GM18873 (cell line): ENCODE measurements at regions not wholly inside any gene's neighbourhood (a gene's known extent, or its start where the extent isn't known, plus 50 kb on each side); places are given as distances from the start of the nearest gene placed in this dataset.

ENCODE experiments used
- ATAC-seq: cut with Tn5 transposase; IDR thresholded peaks from one replicate; pipeline ENCODE4 v1.9.1; 2021; ENCODE audit warnings: mild to moderate bottlenecking, moderate library complexity, moderate number of reproducible peaks; ENCODE audit not compliant: unreplicated experiment, low FRiP score

DNA sequence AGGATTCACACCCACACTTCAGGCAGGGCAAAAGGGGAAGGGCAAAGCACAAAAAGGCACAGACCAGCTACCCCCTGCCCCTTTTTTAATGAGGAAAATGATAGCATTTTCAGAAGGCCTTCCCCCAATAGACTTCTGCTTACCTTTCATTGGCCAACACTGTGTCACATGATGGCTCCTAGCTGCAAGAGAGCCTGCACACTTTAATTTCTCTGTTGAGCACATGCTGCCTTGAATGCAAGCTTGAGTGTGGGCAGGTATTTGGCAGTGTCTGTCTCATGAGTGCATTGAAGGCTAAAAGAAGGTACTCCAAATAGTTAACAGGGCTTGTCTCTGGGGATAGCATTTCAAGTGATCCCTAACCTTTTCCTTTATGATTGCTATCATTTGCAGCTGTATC is 175.4 kb upstream of the NFE2L3 start:
- no peak for ATAC-seq

DNA sequence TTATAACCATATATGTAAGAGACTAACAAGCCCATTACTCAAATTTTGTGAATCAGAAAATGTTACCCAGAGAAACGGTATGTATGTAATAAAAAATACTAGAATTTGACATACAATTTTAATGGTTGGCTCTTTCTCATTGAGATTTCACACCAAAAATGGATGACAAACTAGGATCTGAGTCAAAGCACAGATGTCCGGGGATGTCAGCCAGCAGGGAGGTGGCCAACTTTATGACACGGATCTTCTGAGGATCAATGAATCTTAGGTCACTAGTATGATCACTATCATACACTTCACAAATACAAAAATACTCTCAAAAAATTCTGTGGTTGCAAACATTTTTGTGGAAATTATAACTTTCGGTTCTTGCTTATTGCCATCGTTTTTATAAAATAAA is 173.5 kb upstream of the NFE2L3 start:
- no peak for ATAC-seq

DNA sequence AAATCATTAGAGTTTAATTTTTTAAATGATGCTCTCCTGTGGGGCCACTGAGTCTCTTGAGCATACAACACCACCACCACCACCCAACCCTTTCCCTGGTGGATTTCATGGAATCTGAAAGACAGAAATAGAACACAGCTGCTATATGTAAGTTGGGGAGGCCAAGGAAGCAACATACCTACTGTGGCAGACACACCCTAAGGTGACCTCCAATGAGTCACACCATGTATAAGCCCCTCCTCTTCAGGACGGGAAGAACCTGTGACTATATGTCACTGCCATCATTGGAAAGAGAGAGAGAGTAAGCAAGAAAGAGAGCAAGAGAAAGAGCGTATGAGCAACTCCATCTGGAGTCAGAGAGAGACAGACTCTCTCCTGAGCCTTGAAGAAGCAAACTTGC is 172.4 kb upstream of the NFE2L3 start:
- ATAC-seq: no peak

DNA sequence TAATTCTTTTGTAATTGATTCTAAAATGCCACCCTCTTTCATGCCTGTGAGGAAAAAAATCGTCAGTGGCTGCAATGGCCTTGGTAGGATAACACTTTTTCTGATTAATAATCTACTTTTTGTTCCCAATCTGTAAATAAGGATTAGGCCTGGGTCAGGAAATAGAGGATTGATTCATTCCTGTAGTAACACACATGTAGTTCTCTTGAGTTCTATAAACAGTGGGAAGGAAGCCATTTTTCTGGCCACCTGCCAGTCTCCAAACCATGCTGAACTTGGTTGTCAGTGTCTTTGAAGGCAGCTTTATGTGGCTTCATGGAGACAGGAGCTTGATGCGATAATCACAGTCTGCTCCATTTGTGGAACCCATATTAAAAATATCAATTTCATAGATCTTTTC is 169.3 kb upstream of the NFE2L3 start:
- no peak for ATAC-seq

DNA sequence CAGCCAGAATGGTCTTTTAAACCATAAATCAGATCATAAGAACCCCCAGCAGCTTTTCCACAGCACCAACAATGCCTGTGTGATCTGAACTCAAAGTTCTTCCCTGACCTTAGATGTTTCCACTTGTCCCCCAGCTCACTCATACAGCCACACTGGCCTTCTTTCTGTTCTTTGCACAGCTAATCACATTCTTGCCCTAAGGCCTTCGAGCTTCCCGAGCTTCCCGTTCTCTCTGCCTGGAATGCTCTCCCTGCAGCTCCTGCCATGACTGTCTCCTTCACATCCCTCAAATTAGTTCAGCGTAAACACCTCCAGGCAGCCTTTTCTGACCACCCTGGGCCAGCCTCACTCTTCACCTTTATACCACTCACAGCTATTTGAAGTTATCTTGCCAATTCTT is 166.8 kb upstream of the NFE2L3 start:
- ATAC-seq: no peak

DNA sequence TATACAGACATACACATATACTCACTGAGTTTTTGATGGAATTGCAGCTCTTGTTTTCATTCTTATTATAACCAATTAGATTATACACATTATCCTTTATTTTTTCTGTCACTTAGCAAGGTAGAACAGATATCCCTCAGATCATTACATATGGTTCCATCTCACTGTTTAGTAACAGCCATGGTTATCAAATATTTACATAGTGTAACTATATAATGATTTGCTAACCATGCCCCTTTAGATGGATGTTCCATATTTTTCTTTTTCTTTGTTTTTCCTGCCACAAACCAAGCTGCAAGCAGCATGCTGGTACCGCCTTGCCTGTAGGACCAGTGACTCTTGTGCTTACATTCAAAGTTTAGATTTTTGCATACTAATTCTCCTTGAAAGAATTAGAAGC is 163.4 kb upstream of the NFE2L3 start:
- ATAC-seq: no peak

DNA sequence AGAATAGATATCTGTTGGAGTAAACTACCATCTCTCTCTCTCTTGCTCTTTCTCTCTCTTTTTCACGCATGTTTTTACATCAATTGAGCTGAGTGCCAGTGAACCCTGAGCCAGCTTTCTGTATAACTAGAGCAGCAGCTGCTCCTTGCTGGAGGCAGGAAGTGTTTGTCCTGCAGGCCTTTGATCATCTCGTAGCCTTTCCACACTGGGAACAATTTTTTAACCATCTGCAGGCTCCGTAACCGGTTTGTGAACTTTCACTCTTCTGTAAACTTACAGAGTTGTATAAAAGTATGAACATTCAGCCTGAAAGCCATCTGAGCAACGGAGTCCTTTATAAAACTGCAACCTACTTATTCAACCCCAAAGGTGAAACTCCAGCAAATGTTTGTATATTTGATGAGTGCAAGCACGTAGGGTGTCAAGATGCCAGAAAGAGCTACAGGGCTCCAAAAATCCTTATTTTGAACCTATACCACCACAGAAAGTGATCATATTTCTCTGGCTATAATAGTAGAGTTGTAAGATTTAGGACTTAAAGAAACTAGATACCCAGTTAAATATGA is 162.8 kb upstream of the NFE2L3 start:
- ATAC-seq: no peak

DNA sequence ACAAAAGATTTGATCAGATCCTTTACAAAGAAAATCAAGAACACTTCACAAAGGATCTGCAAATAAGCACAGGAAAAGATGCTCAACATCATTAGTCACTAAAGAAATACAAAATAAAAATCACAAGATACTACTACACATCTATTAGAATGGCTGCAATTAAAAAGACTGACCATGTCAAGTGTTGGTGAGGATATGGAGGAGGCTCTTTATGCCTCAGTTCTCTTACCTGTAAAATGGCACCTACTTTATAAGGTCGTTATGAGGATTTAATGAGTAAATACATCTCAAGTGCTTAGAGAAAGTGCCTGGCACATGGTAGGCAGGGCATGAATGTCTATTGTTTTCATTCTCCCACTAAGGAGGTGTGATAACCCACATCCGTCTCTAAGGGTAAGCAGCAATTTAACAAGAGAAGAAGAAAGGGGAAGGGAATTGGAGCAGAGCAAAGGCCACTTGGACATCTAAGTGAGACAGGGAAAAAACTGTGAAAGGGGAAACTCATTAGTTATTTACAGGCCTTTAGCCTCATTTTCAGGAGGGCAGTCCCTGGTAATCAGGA is 157.5 kb upstream of the NFE2L3 start:
- no peak for ATAC-seq

DNA sequence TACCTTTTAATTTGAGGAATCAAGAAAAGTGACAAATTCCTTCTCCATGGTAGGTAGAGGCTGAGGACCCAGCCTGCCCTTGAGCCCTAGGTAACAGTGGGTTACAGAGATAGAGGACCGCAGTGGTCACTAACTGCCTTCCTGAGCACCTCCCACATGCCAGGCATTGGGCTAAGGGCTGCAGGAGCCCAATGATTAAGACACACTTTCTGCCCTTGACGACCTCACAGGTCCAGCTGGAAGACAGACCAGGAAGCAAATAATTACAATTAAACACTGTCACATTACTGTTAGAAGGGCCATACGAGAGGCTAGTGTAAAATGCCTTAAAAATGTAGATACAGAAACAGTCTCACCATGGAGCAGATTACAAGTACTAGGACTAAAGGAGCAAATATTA is 156.8 kb upstream of the NFE2L3 start:
- ATAC-seq: no peak

DNA sequence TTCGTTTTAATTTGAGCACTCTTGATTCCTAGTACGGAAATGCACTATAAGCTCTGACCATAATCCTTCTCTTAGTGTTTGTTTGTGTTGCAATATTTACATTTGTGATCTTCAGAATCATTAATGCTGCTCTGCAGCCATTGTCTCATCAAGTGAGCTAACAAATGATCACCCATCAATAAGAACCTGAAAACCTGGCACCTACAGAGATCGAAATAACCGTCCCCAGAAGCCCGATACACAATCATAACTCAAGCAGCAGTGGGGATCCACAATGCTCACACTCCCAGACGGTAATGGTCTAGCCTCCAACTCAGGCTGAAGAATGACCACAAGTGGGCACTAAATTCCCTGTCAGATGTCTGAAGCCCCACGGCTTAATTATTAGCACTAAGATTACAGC is 156.0 kb upstream of the NFE2L3 start:
- no peak for ATAC-seq

DNA sequence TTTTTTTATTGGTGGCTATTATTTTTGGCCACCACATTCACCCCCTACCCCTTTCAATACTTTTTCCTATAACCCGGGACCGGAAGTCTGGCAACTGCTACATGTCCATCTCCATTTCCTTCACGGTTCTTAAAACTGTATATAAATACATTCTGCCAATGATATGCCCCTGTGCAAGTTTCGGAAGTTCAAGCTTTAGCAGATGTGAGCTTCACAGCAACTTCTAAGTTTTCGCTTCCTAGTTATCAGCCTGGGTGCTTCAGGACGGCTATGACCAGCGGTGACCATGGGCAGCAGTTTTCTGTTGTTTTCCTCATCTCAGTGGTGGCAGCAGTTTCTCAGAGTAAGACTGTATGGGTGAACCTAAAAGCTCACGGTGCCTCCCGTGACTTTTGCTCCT is 153.5 kb upstream of the NFE2L3 start:
- ATAC-seq: no peak

DNA sequence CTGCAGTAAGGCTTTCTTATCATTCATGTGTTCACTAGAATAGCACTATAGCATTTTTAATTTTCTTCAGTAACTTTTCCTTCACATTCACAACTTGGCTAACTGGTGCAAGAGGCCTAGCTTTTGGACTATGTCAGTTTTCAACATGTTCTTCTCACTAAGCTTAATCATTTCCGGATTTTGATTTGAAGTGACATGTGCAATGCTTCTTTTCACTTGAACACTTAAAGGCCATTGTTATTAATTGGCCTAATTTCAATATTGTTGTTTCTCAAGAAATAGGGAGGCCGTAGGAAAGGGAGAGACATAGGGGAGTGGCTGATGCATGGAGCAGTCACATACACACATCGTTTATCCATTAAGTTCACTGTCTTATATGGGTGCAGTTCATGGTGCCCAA is 151.2 kb upstream of the NFE2L3 start:
- ATAC-seq: no peak

DNA sequence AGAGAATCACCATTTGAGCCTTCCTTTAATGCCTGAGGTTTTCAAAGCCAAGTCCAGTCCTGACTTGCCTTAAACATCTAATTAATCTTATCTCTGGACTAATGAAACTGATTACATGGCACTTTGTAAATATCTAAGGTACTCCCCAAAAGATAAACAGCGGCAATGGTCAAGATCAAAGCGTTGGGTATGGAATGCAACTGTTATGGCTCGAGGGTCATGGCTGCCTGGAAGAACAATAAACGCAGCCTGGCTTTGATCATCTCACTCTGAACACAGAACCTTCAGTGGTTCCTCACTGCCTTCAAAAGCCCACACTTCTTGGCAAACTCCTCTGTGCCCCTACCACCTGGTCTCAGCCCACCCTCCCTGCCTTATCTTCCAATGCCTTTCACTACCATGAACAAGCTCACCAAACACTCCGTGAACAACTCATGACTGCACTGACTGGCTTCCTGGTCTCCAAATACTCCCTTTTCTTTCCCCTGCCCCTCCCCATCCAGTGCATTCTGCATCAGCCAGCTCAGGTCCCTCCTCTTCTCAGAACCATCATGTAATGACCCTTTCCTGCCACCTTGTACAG is 150.2 kb upstream of the NFE2L3 start:
- no peak for ATAC-seq

DNA sequence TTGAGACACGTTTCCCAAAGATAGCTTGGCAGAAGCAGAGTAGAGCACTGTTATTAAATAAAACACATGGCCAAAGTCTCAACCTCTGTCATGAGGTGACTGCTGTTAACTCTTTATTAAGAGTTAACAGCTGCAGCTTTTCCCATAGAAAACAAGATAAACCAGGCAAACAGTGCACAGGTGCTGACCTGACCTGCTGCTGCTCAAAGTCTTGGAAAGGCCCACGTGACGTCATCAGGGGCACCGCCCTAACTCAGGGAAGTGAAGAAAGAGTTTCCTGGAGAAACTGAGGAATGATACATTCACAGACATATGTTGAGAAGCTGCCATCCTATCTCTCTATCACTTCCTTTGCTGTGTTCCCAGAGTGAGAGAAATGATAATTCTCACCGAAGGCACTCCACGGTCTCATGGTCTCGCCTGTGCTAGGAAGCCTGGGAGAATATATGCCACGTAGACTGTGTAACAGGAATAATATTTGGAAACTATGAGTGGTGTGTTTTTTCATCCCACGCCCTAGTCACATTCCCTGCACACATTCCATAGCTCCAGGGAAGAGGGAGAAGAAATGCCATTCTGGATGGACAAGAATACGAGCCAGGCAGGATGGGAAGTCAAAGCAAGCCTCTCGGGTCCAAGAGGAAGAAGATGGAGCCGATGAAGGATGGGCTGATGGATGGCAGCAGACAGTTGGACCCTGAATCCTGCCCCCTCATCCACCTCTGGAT is 146.2 kb upstream of the NFE2L3 start:
- no peak for ATAC-seq

DNA sequence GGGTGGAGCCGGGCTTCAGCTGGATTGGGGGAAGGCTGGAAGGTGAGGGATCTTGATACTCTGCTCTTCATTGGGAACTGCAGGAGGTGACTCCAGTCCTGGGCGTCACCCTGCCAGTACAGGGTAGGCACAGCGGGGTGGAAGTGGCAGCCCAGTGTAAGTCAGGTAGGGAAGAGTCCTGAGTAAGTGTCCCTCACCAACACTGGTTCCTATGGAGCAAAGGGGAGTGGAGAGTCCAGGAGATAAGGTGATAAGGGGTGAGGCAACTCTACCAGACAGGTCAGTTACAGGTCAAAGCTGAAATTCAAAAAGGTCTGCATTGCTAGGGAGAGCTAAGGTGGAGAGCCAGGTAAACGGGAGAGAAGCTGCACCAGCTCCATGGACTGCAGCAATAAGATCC is 145.6 kb upstream of the NFE2L3 start:
- ATAC-seq: no peak

DNA sequence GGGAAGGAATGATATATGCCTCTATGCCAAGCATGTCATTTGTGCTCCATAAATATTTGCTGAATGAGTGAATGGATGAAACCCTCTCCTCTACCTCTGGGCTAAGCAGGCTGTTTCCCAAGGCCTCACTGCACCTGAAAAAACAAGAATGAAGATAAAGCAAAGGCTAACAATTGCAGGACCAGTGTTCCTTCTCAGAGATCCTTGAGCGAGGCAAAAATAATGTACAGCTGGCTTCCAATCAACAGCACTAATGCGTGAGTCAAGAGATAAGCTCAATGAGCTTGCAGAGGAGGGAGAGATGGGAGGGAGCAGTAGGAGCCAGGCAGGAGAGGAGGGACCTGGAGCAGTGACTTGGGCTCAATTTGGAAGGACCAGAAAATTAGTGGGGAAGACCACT is 144.5 kb upstream of the NFE2L3 start:
- ATAC-seq: no peak

DNA sequence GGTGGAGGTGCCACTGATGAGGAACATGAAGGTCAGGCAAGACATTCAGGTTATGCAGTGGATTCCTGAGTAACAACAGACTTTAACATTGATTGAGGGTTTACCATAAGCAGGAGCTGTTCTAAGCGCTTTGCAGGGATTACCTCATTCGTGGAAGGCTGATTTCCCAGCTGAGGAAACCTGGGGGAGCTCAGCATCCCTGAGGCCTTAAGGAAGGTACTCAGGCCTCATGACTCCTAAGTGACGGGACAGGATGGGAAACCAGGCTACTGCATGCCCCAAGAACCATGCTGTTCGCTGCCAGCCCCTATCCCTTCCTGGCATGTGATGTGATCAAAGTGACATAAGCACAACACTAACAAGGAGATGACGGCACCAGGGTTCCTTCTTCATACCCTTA is 143.6 kb upstream of the NFE2L3 start:
- ATAC-seq: no peak

DNA sequence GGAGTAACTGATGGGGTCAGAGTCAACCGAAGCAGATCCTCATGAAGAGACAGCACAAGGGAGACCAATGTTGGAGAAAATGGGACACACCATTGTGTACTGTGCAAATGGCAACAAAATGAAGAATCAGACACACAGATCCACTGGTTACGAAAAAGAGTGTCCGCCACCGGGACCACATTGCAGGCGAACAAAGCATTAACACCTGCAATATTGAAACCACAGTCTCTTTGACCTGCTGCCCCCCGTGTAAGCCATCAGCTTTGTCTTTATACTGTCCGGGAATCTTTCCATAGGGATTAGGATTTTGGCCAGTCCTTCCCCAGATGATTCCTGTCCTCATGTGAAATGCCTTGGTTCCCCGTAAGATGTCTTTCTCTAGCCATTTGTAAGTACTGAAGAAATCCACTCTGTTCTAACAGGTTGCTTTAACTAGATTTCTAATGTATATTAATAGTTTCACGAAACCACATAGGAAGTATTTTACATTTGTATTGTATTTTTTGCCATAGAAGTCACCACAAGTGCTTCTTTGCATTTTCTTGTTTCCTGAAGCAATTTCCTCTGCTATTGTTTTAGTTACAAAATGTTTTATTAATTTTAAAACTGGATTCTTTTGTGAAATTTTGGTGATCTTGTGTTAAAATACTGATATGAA is 140.8 kb upstream of the NFE2L3 start:
- ATAC-seq: peak; percentile 77

DNA sequence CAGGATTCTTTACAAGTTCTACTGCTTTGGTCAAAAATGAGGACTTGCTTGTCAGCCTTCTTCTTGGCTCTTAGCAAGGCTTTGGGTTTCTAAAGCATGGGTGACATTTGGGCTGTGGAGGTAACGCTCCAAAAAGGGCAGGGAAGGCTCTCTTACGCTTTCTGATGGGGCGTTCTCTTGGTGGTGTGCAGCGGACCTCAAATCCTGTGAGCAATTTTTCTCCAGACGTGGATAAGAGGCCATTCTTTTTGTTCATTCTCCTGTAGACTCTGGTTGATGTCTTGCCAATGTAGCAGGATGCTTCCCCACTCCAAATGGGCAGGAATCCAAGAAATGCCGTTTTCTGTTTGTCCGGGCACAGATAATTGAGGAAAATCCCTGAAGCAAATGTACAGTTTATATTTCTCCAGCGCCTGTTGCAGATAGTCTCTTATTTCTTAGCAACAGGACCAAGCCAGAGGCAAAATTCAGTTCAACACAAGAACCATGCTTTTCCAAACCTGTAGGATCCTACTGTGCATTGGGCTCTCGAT is 138.4 kb upstream of the NFE2L3 start:
- ATAC-seq: no peak

DNA sequence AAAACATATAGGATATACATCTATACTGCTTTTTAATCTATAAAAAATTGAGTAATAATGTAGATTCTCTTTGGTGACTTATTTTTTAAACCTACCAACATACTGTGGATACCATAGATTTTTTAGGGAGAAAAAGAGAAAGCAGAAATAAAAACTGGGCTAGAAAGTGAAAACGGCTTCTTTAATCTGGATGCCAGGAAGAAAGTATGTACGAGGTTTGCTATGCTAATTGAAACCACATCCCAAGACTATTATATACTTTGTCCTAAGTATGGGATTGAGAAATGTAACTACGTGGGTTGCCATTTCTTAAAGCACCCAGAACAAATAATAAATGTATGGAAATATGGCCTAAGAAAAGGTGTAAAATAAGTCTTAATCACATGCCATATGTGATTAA is 129.0 kb upstream of the NFE2L3 start:
- no peak for ATAC-seq

DNA sequence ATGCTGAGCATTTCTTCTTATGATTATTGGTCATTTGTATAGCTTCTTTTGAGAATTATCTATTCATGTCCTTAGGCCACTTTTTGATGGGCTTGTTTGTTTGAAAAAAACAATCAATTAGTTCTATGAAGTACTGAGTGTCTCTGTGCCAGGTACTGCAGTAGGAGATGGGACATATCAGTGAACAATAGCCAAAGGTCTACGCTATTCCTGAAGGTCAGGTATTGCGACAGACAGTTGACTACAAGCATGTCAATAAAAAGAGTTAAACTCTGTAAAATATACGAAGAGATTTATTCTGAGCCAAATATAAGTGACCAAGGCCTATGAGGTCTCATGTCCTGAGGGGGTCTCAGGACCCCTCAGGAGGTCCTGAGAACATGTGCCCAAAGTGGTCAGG is 122.1 kb upstream of the NFE2L3 start:
- ATAC-seq: no peak
